HG02798 (cell line): ENCODE measurements at regions not wholly inside any gene's neighbourhood (a gene's known extent, or its start where the extent isn't known, plus 50 kb on each side); places are given as distances from the start of the nearest gene placed in this dataset.
"Not testable (repeated sequence)": the region's sequence is repeated elsewhere in the genome, so short reads cannot be mapped to it uniquely, and the experiment has no call there.

Experiments used
- ATAC-seq: cut with Tn5 transposase; IDR thresholded peaks from one replicate; pipeline ENCODE4 v1.9.1; 2021; ENCODE audit warnings: mild to moderate bottlenecking; ENCODE audit not compliant: unreplicated experiment, poor library complexity

DNA sequence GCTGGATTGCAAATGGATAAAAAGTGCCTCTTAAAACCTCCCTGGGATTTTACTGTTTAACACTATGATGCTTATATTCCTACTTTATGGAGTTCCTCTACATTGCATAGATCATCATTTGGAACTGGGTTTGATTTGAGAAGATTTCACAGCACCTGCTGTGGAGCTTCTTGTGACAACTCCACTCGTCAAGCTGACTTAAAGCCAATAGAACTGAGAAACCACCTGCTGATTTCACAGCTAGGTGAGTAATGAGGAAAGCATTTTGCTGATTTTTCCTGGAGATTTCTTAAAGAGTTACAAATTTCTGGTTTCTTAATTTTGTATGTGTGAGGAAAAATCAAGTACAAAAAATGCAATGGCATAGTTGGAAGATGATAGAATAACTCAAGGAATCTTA, 739.1 kb upstream of the LRRTM1 start:
- no peak for ATAC-seq

- no peak for ATAC-seq
Observed at GRCh38 chr2:81007104-81007503, 702.6 kb upstream of the LRRTM1 start.

DNA sequence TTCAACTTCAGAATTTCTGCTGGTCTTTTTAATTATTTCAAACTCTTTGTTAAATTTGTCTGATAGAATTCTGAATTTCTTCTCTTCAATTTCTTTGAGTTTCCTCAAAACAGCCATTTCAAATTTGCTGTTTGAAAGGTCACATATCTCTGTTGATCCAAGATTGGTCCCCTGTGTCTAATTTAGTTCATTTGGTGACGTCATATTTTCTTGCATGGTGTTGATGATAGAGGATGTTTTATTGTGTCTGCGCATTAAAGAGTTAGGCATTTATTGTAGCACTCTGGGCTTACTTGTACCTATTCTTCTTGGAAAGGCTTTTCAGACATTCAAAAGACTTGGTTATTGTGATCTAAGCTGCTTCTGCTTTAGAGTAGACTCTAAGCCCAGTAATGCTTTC, 698.4 kb upstream of the LRRTM1 start:
- ATAC-seq, result no peak

DNA sequence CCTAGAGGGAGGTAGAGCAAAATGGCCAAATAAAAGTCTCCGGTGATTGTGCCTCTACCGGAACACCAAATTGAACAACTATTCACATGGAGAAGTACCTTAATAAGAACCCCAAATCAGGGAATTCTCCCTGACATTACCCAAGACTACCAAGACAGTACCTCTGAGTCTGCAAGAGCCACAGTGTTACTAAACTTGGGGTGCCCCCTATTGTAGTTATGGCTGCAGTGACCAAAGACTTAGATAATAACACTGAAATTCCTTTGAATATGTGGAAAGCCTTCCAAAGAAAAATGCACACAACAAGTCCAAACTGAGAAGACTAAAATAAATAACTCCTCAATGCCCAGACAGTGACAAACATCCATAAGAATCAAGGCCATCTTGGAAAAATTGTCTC, 682.9 kb upstream of the LRRTM1 start:
- ATAC-seq, result no peak

GRCh38 chr2:80969900-80970299, 665.3 kb upstream of the LRRTM1 start:
- no peak for ATAC-seq

DNA sequence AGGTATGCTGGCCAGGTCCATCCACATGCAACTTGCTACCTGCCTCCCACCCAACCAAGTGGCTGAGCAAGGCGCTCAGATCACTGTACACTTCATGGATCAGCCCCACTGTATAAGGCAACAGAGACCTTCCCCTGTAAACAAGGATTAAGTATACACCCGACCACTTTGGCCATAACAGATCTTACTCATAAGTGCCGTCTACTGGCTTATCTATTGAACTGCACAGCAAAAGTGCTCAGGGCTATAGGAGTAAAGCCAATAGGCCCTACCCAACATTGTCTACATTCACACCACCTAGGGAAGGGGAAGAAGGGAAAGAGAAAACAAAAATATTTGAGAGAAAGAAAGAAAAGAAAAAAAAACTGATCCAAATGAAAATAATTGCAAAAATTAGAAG, 663.9 kb upstream of the LRRTM1 start:
- ATAC-seq, result no peak

DNA sequence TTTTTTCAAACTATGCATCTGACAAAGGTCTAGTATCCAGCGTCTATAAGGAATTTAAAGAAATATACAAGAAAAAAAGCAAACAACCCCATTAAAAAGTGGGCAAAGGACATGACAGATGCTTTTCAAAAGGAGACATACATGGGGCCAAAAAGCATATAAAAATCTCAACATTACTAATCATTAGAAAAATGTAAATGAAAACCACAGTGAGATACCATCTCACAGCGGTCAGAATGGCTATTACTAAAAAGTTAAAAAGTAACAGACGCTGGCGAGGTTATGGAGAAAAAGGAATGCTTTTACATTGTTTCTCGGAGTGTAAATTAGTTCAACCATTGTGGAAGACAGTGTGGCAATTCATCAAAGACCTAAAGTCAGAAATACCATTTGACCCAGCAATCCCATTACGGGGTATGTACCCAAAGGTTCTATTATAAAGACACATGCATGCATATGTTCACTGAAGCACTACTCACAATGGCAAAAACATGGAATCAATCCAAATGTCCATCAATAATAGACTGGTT, 643.1 kb upstream of the LRRTM1 start:
- ATAC-seq, result no peak

DNA sequence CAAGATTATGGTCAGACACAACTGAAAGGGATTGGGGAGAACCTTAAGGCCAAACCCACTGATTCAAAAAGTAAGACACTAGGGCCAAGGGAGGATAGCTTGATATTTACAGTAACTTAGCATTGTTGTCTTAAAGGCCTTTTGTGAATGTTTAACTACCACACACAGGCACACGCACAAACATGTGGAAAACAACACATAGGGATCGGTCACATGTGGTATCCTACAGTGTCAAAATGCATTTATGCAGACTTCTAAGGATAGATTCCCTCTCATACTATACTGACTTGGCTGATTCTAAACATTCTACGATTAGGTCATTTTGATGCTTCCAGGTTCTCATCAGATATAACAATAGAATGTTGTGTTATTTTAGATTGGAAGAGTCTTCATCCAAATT, 638.9 kb upstream of the LRRTM1 start:
- no peak for ATAC-seq

GRCh38 chr2:80942766-80943165, 638.2 kb upstream of the LRRTM1 start:
- no peak for ATAC-seq

- ATAC-seq, result no peak
Observed at GRCh38 chr2:80938463-80938862, 633.9 kb upstream of the LRRTM1 start.

DNA sequence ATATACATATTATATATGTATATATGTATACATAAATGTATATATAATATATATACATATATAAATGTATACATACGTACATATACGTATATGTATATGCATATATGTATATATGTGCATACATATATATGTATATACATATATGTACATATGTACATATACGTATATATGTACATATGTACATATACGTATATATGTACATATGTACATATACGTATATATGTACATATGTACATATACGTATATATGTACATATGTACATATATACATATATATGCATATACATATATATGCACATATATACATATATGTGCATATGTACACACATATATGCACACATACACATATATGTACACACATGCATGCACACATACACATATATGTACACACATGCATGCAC, 627.3 kb upstream of the LRRTM1 start:
- ATAC-seq, result not testable (repeated sequence)

DNA sequence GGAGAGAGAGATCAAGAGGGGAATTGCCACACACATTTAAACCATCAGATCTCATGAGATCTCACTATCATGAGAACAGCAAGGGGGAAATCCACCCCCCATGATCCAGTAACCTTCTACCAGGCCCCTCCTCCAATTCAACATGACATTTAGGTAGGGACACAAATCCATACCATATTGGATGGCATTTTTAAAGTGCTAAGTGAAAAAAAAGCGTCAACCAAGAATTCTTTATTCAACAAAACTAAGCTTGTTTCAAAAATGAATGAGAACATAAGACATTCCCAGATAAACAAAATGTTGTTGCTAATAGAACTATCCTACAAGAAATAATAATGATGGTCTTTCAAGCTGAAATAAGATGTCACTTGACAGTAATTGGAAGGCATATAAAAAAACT, 626.2 kb upstream of the LRRTM1 start:
- ATAC-seq, result no peak

DNA sequence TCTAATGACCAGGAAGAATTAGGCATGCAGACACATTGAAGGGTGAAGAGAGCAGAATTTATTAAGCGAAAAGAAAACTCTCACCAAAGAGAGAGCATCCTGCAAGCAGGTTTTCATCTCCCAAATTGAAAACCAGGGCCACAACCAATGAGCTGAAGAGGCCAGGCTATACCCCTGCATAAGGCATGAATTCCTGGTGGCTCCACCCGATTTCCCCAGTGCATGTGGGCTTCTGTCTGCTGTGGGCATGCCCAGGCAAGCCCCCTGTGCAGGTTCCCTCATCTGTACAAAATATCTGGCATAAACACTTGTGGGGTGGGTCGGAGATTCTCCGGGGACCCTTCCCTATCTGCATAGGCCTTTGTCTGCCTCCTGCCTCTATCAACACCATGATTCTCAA, 621.6 kb upstream of the LRRTM1 start:
- ATAC-seq, result no peak

DNA sequence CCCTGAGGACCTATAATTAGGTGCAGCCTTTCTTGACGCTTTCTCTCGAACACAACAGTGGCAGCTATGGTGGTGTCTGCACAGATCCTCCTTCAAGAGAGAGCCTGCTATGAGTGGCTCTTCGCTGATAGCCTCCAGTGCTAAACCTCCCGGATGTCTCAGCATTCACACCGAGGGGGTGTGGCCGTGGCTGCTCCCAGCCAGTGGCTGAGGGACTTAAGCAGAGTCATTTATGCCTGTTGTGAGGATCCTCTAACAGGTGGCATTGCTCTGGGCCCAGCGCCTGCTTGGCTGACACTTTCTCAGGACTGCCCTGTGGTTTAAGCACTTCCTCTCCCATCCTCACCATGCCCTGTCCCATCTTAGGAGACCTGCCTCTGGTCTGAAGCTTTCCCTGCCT, 592.0 kb upstream of the LRRTM1 start:
- ATAC-seq, result no peak

- no peak for ATAC-seq
Observed at GRCh38 chr2:80894486-80894885, 589.9 kb upstream of the LRRTM1 start.

DNA sequence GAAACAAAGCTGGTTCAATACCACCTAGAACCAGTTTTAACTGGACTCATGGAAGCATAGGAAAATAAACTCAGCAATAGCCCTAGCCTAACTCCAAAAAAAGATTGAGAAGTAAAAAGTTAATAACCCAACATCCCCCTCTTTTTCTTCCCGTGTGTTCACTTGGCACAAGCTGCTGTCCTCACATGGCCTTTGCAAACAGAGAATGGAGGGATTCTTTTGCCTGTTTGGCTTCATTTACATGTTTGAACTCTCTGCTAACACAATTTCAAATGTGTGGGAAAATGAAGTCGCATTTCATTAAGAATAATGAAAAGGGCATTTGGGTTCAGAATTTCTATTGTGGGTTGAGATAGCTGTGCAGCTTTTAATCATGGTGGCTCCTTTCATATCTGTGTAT, 589.2 kb upstream of the LRRTM1 start:
- ATAC-seq, result no peak

DNA sequence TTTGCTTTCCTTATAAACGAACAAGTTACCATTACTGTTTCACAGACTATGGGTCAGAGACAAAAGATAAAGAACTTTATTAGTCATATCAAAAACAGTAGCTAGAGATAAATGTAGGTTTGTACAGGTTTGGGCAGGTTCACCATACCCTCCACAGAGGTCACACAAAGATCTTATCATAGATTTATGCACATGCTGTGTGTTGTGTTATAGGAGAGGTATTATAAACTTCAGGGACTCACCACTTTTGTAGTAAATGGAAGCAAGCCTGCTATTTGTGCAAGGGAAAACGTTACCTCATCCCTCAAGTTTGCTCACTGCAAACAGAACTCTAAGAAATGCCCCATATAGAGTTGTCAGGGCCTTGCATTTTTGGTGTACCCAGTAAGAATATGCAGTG, 584.5 kb upstream of the LRRTM1 start:
- ATAC-seq, result no peak

GRCh38 chr2:80887841-80888378, 583.4 kb upstream of the LRRTM1 start:
- no peak for ATAC-seq

- ATAC-seq, result no peak
Observed at GRCh38 chr2:80874374-80874773, 569.8 kb upstream of the LRRTM1 start.

DNA sequence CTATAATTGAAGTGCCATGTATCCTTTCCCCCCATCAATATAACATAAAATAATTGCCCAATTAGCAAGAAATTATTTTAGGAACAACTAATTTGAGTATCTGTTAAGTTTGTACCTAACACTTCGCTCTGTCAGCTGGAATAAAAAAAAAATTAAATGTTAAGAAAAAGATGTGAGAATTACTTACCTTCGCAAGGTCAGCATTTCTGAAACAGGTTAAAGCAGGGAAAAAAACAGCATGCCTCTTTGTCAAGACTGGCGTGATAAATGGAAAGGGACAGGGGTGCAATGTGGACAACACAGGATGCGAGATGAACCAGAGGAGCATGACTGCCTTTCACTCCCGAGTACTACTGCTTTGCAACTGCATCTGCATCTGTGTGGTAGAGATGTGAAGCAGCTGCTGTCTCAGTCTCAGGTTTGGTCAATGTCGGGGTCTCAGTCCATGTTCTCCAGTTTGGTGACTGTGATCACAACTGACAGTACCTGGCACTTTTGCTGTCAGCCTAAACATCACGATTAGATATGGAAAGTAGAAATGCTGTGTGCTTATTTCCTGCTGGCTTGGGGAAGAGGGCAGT, 565.4 kb upstream of the LRRTM1 start:
- no peak for ATAC-seq

DNA sequence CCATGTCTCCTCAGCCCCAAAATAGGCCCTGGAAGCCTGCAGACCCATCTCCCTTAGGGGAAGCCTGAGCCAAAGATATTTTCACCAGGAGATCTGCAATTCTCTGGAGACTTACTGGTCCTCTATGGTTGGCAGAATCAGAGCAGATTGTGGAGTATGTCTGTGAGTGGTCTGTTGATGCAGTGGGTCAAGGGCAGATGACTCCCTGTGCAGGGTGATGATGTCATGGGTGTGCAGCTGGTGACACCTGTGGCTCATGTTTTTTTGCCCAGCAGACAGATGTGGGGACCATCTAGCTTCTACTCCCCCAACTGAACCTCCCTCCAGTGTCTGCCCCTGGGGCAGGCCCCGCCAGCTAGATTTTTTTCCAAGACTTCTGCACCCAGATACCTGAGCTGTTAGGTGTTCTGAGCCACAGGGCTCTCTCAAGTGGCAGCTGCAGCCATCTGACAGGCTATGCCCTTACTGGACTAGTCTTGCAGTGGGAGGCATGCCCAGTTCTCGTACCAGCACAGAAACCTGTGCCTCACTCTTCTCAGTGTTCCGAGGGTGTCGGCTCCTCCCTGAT, 558.7 kb upstream of the LRRTM1 start:
- no peak for ATAC-seq

GRCh38 chr2:80858965-80859364, 554.4 kb upstream of the LRRTM1 start:
- no peak for ATAC-seq
